PC-9 (cell line): ENCODE measurements at regions not wholly inside any gene's neighbourhood (a gene's known extent, or its start where the extent isn't known, plus 50 kb on each side); places are given as distances from the start of the nearest gene placed in this dataset.

Experiments
- EZH2 ChIP-seq: fragments of 200-600 bp; sonication (generic); IDR thresholded peaks from 2 replicates; pipeline ENCODE4 v1.8.0; 2017; ENCODE audit warnings: antibody characterized with exemption, low read depth
- TF ChIP-seq, protein P1 (sequence below): fragments of 200-600 bp; sonication (generic); conservative IDR thresholded peaks from 2 replicates; pipeline ENCODE4 v1.6.1; 2017; ENCODE audit warnings: mixed run types, antibody characterized with exemption, mild to moderate bottlenecking, moderate library complexity

DNA sequence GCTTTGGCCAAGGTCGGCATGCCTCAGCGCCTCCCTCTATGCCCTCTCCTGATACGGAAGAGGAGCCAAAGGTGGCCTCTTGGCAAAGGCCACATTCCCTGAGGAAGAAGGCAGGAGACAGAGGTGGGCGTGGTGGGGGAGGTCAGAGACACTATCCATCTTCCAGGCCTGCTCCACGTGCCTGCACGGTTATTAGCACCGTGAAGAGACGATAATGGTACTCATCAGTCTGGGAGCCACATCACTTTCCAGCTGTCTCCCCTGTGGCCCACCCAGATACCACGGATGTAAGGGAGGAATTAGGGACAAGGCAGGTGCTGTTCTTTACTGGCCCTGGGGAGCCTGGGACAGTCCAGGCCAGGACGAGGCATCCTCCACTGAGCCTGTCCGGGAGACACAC, 354.3 kb downstream of the MN1 start:
- TF ChIP-seq, protein P1, sequence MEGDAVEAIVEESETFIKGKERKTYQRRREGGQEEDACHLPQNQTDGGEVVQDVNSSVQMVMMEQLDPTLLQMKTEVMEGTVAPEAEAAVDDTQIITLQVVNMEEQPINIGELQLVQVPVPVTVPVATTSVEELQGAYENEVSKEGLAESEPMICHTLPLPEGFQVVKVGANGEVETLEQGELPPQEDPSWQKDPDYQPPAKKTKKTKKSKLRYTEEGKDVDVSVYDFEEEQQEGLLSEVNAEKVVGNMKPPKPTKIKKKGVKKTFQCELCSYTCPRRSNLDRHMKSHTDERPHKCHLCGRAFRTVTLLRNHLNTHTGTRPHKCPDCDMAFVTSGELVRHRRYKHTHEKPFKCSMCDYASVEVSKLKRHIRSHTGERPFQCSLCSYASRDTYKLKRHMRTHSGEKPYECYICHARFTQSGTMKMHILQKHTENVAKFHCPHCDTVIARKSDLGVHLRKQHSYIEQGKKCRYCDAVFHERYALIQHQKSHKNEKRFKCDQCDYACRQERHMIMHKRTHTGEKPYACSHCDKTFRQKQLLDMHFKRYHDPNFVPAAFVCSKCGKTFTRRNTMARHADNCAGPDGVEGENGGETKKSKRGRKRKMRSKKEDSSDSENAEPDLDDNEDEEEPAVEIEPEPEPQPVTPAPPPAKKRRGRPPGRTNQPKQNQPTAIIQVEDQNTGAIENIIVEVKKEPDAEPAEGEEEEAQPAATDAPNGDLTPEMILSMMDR: no peak
- TF ChIP-seq EZH2: no peak
